H9 (cell line): ENCODE measurements at regions not wholly inside any gene's neighbourhood (a gene's known extent, or its start where the extent isn't known, plus 50 kb on each side); places are given as distances from the start of the nearest gene placed in this dataset.

Experiments
- DNase-seq: peaks from one replicate; pipeline ENCODE4 v3.0.0-alpha.2; 2017
- H2AFZ ChIP-seq: one replicate; pipeline ENCODE4 v1.6.1; 2013; ENCODE audit warnings: mild to moderate bottlenecking, low read length, control low read depth, moderate library complexity
- H2AK5ac ChIP-seq: 2 replicates; pipeline ENCODE4 v1.6.1; 2013; ENCODE audit warnings: low read length, control low read depth, mixed read lengths; ENCODE audit not compliant: insufficient read length
- H2BK120ac ChIP-seq: one replicate; pipeline ENCODE4 v1.6.1; 2013; ENCODE audit warnings: low read depth, mild to moderate bottlenecking, low read length, control low read depth, inconsistent platforms; ENCODE audit not compliant: poor library complexity, severe bottlenecking
- H2BK12ac ChIP-seq: 2 replicates; pipeline ENCODE4 v1.6.1; 2013; ENCODE audit warnings: low read length, control low read depth, mixed read lengths, low read depth; ENCODE audit not compliant: insufficient read length
- H2BK15ac ChIP-seq: 2 replicates; pipeline ENCODE4 v1.6.1; 2013; ENCODE audit warnings: low read depth, low read length, control low read depth
- H2BK20ac ChIP-seq: one replicate; pipeline ENCODE4 v1.6.1; 2013; ENCODE audit warnings: low read depth, mild to moderate bottlenecking, low read length, control low read depth, inconsistent platforms; ENCODE audit not compliant: poor library complexity, severe bottlenecking
- H2BK5ac ChIP-seq: 2 replicates; pipeline ENCODE4 v1.6.1; 2013; ENCODE audit warnings: low read length, control low read depth, mixed read lengths; ENCODE audit not compliant: insufficient read length
- H3K14ac ChIP-seq: 2 replicates; pipeline ENCODE4 v1.6.1; 2013; ENCODE audit warnings: low read length, control low read depth; ENCODE audit not compliant: insufficient read depth
- H3K18ac ChIP-seq: 2 replicates; pipeline ENCODE4 v1.6.1; 2013; ENCODE audit warnings: low read depth, mild to moderate bottlenecking, mixed read lengths, low read length, control low read depth; ENCODE audit not compliant: insufficient read length
- H3K23ac ChIP-seq: 2 replicates; pipeline ENCODE4 v1.6.1; 2013; ENCODE audit warnings: low read length, control low read depth, mixed read lengths, low read depth; ENCODE audit not compliant: insufficient read length
- H3K23me2 ChIP-seq: 2 replicates; pipeline ENCODE4 v1.6.1; 2013; ENCODE audit warnings: low read depth, mild to moderate bottlenecking, mixed read lengths, low read length, control low read depth; ENCODE audit not compliant: insufficient read length, poor library complexity, severe bottlenecking
- H3K27ac ChIP-seq: 2 replicates; pipeline ENCODE4 v1.5.1; 2013; ENCODE audit warnings: low read length, control low read depth, mixed read lengths, low read depth; ENCODE audit not compliant: insufficient read length
- H3K27me3 ChIP-seq: 2 replicates; pipeline ENCODE4 v1.6.1; 2013; ENCODE audit warnings: low read length, control low read depth, inconsistent platforms; ENCODE audit not compliant: insufficient read depth
- H3K4ac ChIP-seq: 2 replicates; pipeline ENCODE4 v1.6.1; 2013; ENCODE audit warnings: low read depth, mild to moderate bottlenecking, control low read depth, inconsistent platforms, low read length, moderate library complexity
- H3K4me1 ChIP-seq: 2 replicates; pipeline ENCODE4 v1.6.1; 2013; ENCODE audit warnings: low read length, control low read depth, inconsistent platforms; ENCODE audit not compliant: insufficient read depth
- H3K4me2 ChIP-seq: 2 replicates; pipeline ENCODE4 v1.6.1; 2013; ENCODE audit warnings: low read length, control low read depth, mixed read lengths; ENCODE audit not compliant: insufficient read length, insufficient read depth
- H3K56ac ChIP-seq: 2 replicates; pipeline ENCODE4 v1.6.1; 2013; ENCODE audit warnings: low read depth, mild to moderate bottlenecking, mixed read lengths, low read length, control low read depth; ENCODE audit not compliant: insufficient read length
- H3K79me1 ChIP-seq: 2 replicates; pipeline ENCODE4 v1.6.1; 2013; ENCODE audit warnings: low read depth, mild to moderate bottlenecking, moderate library complexity, low read length, control low read depth, inconsistent platforms; ENCODE audit not compliant: insufficient read depth, poor library complexity, severe bottlenecking
- H3K79me2 ChIP-seq: 2 replicates; pipeline ENCODE4 v1.6.1; 2013; ENCODE audit warnings: low read length, control low read depth, inconsistent platforms; ENCODE audit not compliant: insufficient read depth
- H3K9ac ChIP-seq: 2 replicates; pipeline ENCODE4 v1.6.1; 2013; ENCODE audit warnings: low read length, control low read depth, mixed read lengths; ENCODE audit not compliant: insufficient read length; ENCODE audit errors: extremely low read depth
- H3K9me3 ChIP-seq: one replicate; pipeline ENCODE4 v1.6.1; 2013; ENCODE audit warnings: low read depth, low read length, inconsistent platforms; ENCODE audit not compliant: control insufficient read depth
- H3T11ph ChIP-seq: one replicate; pipeline ENCODE4 v1.6.1; 2013; ENCODE audit warnings: mild to moderate bottlenecking, low read length, control low read depth, inconsistent platforms
- H4K20me1 ChIP-seq: one replicate; pipeline ENCODE4 v1.6.1; 2013; ENCODE audit not compliant: control insufficient read depth, insufficient read length, insufficient read depth
- H4K5ac ChIP-seq: 2 replicates; pipeline ENCODE4 v1.6.1; 2013; ENCODE audit warnings: low read depth, mild to moderate bottlenecking, mixed read lengths, low read length, control low read depth; ENCODE audit not compliant: insufficient read length
- H4K8ac ChIP-seq: replicated peaks from 2 replicates; pipeline ENCODE4 v1.6.1; 2013; ENCODE audit warnings: low read length, control low read depth, mixed read lengths, low read depth; ENCODE audit not compliant: insufficient read length
- H4K91ac ChIP-seq: 2 replicates; pipeline ENCODE4 v1.6.1; 2013; ENCODE audit warnings: low read depth, mild to moderate bottlenecking, moderate library complexity, mixed read lengths, low read length, control low read depth; ENCODE audit not compliant: insufficient read length
- H3K27ac Mint-ChIP-seq, 3 experiments: 2 replicates in 2 of 3; 3 replicates in 1 of 3; pipeline ENCODE4 v1.8.0; 2020 to 2021; ENCODE audit warnings: mixed read lengths in 3 of 3, mild to moderate bottlenecking in 1 of 3, moderate library complexity in 1 of 3
- H3K27me3 Mint-ChIP-seq: 2 replicates; pipeline ENCODE4 v1.8.0; 2021; ENCODE audit warnings: low read depth, mild to moderate bottlenecking, moderate library complexity, mixed read lengths
- H3K36me3 Mint-ChIP-seq, 3 experiments: 2 replicates in 2 of 3; 3 replicates in 1 of 3; pipeline ENCODE4 v1.8.0; 2020 to 2021; ENCODE audit warnings: low read depth in 3 of 3, mixed read lengths in 3 of 3; ENCODE audit not compliant: insufficient read depth in 1 of 3
- H3K4me1 Mint-ChIP-seq, 2 experiments: 2 replicates each; pipeline ENCODE4 v1.8.0; 2020; ENCODE audit warnings: mixed read lengths in 2 of 2
- H3K4me3 Mint-ChIP-seq, 2 experiments: 2 replicates in 1 of 2; 3 replicates in 1 of 2; pipeline ENCODE4 v1.8.0; 2020 to 2021; ENCODE audit warnings: mild to moderate bottlenecking in 2 of 2, mixed read lengths in 2 of 2, moderate library complexity in 1 of 2
- H3K9me3 Mint-ChIP-seq, 2 experiments: 2 replicates in 1 of 2; 3 replicates in 1 of 2; pipeline ENCODE4 v1.8.0; 2020; ENCODE audit warnings: mild to moderate bottlenecking in 2 of 2, mixed read lengths in 2 of 2, moderate library complexity in 1 of 2
- CTCF ChIP-seq: fragments of 200-600 bp; sonication (generic); conservative IDR thresholded peaks from 3 replicates; pipeline ENCODE4 v1.8.0; 2021; ENCODE audit warnings: antibody characterized with exemption, mild to moderate bottlenecking

DNA sequence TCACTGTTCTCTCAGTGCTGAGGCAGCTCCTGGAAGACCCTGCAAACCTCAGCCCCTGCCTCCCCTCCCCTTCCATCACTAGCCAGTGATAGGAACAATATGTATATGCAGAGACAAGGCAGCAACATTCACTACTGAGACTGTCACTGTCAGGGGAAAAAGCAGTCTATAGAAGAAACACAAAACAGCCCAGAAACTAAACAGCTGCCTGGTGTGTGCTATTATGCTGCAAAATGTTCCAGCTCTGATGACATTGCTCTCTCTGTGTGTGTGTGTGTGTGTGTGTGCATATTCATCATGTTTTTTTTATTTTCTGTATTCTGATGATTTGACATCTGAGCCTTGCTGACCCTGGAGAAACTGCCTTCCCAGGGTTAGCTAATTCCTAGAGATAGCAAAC, 147.2 kb downstream of the SPATA18 start:
- H3K9me3 Mint-ChIP-seq = peaks cover 0 to 3% of the 10 kb centered on the region in 2 experiments; a peak in 2 of 5 replicates
- no peaks in the 10 kb centered on the region for H3K27me3 Mint-ChIP-seq
- no peaks in the 10 kb centered on the region for H3K23me2 ChIP-seq

More for the DNA sequence above, 147.2 kb downstream of the SPATA18 start:
- no peak overlapping the region for H3K4ac ChIP-seq
- no peak for DNase-seq
- no peak overlapping the region for H2BK20ac ChIP-seq
- no peak overlapping the region for H3K23ac ChIP-seq
- peaks cover 3% of the 10 kb centered on the region for H4K20me1 ChIP-seq
- no peaks in the 10 kb centered on the region; a peak in 1 of 7 replicates for H3K36me3 Mint-ChIP-seq
- H2BK5ac ChIP-seq = no peak overlapping the region
- no peak overlapping the region for H2AFZ ChIP-seq
- no peak overlapping the region for H4K8ac ChIP-seq
- no peak overlapping the region for H2BK120ac ChIP-seq
- TF ChIP-seq CTCF = no peak
- H3K79me2 ChIP-seq = no peaks in the 10 kb centered on the region
- no peak overlapping the region for H4K91ac ChIP-seq
- H3K56ac ChIP-seq = no peak overlapping the region
- no peaks in the 10 kb centered on the region for H3K79me1 ChIP-seq
- peaks cover 35 to 36% of the 10 kb centered on the region in 2 experiments for H3K4me1 Mint-ChIP-seq
- no peak overlapping the region for H3K4me3 Mint-ChIP-seq
- H3T11ph ChIP-seq = no peak overlapping the region
- H2BK12ac ChIP-seq = no peak overlapping the region
- H2AK5ac ChIP-seq = no peak overlapping the region
- H4K5ac ChIP-seq = no peak overlapping the region
- no peak overlapping the region for H3K27ac Mint-ChIP-seq
- H3K27me3 ChIP-seq = no peaks in the 10 kb centered on the region
- H3K9me3 ChIP-seq = no peaks in the 10 kb centered on the region
- no peak overlapping the region for H3K18ac ChIP-seq
- no peak overlapping the region for H3K4me2 ChIP-seq
- H3K4me1 ChIP-seq = peaks cover 6% of the 10 kb centered on the region; the same call in 1 of the 2 replicates
- H3K14ac ChIP-seq = no peak overlapping the region
- H3K9ac ChIP-seq = no peak overlapping the region
- no peak overlapping the region for H2BK15ac ChIP-seq
- H3K27ac ChIP-seq = no peak overlapping the region
